ENCODE measurements at regions not wholly inside any gene's neighbourhood (a gene's known extent, or its start where the extent isn't known, plus 50 kb on each side); places are given as distances from the start of the nearest gene placed in this dataset.

GRCh38 chr13:42667638-42668037 lies 93.7 kb downstream of the TNFSF11 start:
- intact Hi-C loops (cut with micrococcal nuclease), result loop anchor here (10.0 kb wide), 1 partner anchor 1137 kb away; no protein-coding TSS in a partner anchor
- CTCF ChIA-PET, result no interaction called here

GRCh38 chr13:42671502-42671901 lies 97.5 kb downstream of the TNFSF11 start:
- H3K79me2 ChIP-seq (ENCODE audit: insufficient read depth, low read length), result no peaks in the 10 kb centered on the region
- no peaks in the 10 kb centered on the region for H3K4me1 ChIP-seq (ENCODE audit: control insufficient read depth in 1 of 2, insufficient read depth in 2 of 2, low read length in 2 of 2)
- no TSS peak for BruUV-seq (replicated peaks)
- ChIA-PET POLR2A (no interaction called here), CTCF (no interaction called here), RAD21 (ENCODE audit: low non-redundant PET in 1 of 2, low total read pairs in 2 of 2, uncharacterized antibody in 2 of 2, unreplicated experiment in 2 of 2) (no interaction called here)
- TF ChIP-seq FOSL1 (IDR thresholded peaks at IDR 0.05; ENCODE audit: low read depth) (no peak), CEBPB (IDR thresholded peaks at IDR 0.05; ENCODE audit: low read depth) (no peak), EZH2phosphoT487 (IDR thresholded peaks at IDR 0.05; ENCODE audit: borderline replicate concordance) (no peak), SIN3A (IDR thresholded peaks at IDR 0.05; ENCODE audit: low read depth) (no peak), EZH2 (IDR thresholded peaks at IDR 0.05) (no peak), EGR1 (IDR thresholded peaks at IDR 0.05; ENCODE audit: low read depth) (no peak), ATF3 (IDR thresholded peaks at IDR 0.05) (no peak), SRF (IDR thresholded peaks at IDR 0.05; ENCODE audit: low read depth) (no peak), POLR2AphosphoS5 (IDR thresholded peaks at IDR 0.05; ENCODE audit: low read depth, low read length) (no peak), TCF7L2 (IDR thresholded peaks at IDR 0.05; ENCODE audit: borderline replicate concordance, extremely low read depth, insufficient read depth, insufficient read length) (no peak), RAD21 (IDR thresholded peaks at IDR 0.05; ENCODE audit: low read depth) (no peak), POLR2A (IDR thresholded peaks at IDR 0.05; ENCODE audit: borderline replicate concordance, extremely low read depth, insufficient read depth, insufficient read length) (no peak), ZFX (IDR thresholded peaks at IDR 0.05) (no peak), ZNF274 (IDR thresholded peaks at IDR 0.05; ENCODE audit: low read depth, low read length) (no peak)
- TF ChIP-seq, protein P1, sequence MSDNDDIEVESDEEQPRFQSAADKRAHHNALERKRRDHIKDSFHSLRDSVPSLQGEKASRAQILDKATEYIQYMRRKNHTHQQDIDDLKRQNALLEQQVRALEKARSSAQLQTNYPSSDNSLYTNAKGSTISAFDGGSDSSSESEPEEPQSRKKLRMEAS (IDR thresholded peaks at IDR 0.05), result no peak
- H3K4me2 ChIP-seq (ENCODE audit: low read length), result no peak overlapping the region
- no peak for DNase-seq (ENCODE audit: low read depth, low spot score)
- no peaks in the 10 kb centered on the region for H3K9me2 ChIP-seq (ENCODE audit: insufficient read depth)
- H3K27me3 ChIP-seq (ENCODE audit: insufficient read depth, low read length), result peaks cover 22% of the 10 kb centered on the region
- H2AFZ ChIP-seq (ENCODE audit: low read depth, low read length, poor library complexity, severe bottlenecking), result no peak overlapping the region
- H3K36me3 ChIP-seq (ENCODE audit: control insufficient read depth in 1 of 2, insufficient read depth in 2 of 2, low read length in 2 of 2), result no peaks in the 10 kb centered on the region
- no peak overlapping the region for H3K9ac ChIP-seq (ENCODE audit: low read length)
- no peak for ATAC-seq
- intact Hi-C loops (cut with micrococcal nuclease), result no loop called here
- H3K27ac ChIP-seq (ENCODE audit: low read depth, low read length), result no peak overlapping the region
- no peaks in the 10 kb centered on the region for H3K9me3 ChIP-seq (ENCODE audit: control insufficient read depth in 1 of 2, insufficient read depth in 1 of 2, low read depth in 1 of 2, low read length in 2 of 2)
- H4K20me1 ChIP-seq (ENCODE audit: insufficient read depth), result no peaks in the 10 kb centered on the region
- H3K4me3 ChIP-seq (replicated peaks in 1 of 2; ENCODE audit: low read depth in 1 of 2, low read length in 2 of 2), result no peak overlapping the region

More at GRCh38 chr13:42667638-42668037, 93.7 kb downstream of the TNFSF11 start:
- Histone ChIP-seq H3K4me1 (ENCODE audit: control insufficient read depth in 1 of 2, insufficient read depth in 2 of 2, low read length in 2 of 2) (no peaks in the 10 kb centered on the region), H3K9me3 (ENCODE audit: control insufficient read depth in 1 of 2, insufficient read depth in 1 of 2, low read depth in 1 of 2, low read length in 2 of 2) (no peaks in the 10 kb centered on the region), H3K27ac (ENCODE audit: low read depth, low read length) (no peak overlapping the region), H3K27me3 (ENCODE audit: insufficient read depth, low read length) (peaks cover 32% of the 10 kb centered on the region), H3K36me3 (ENCODE audit: control insufficient read depth in 1 of 2, insufficient read depth in 2 of 2, low read length in 2 of 2) (no peaks in the 10 kb centered on the region), H2AFZ (ENCODE audit: low read depth, low read length, poor library complexity, severe bottlenecking) (no peak overlapping the region), H4K20me1 (ENCODE audit: insufficient read depth) (no peaks in the 10 kb centered on the region), H3K9ac (ENCODE audit: low read length) (no peak overlapping the region), H3K4me2 (ENCODE audit: low read length) (no peak overlapping the region), H3K79me2 (ENCODE audit: insufficient read depth, low read length) (no peaks in the 10 kb centered on the region), H3K9me2 (ENCODE audit: insufficient read depth) (no peaks in the 10 kb centered on the region), H3K4me3 (replicated peaks in 1 of 2; ENCODE audit: low read depth in 1 of 2, low read length in 2 of 2) (no peak overlapping the region)
- DNase-seq (ENCODE audit: low read depth, low spot score) (no peak), ATAC-seq (no peak)
- TF ChIP-seq ZFX (IDR thresholded peaks at IDR 0.05) (no peak), TCF7L2 (IDR thresholded peaks at IDR 0.05; ENCODE audit: borderline replicate concordance, extremely low read depth, insufficient read depth, insufficient read length) (no peak), JUND (IDR thresholded peaks at IDR 0.05) (no peak), ZNF274 (IDR thresholded peaks at IDR 0.05; ENCODE audit: low read depth, low read length) (no peak), EZH2phosphoT487 (IDR thresholded peaks at IDR 0.05; ENCODE audit: borderline replicate concordance) (no peak), SIN3A (IDR thresholded peaks at IDR 0.05; ENCODE audit: low read depth) (no peak), FOSL1 (IDR thresholded peaks at IDR 0.05; ENCODE audit: low read depth) (no peak), POLR2A (IDR thresholded peaks at IDR 0.05; ENCODE audit: borderline replicate concordance, extremely low read depth, insufficient read depth, insufficient read length) (no peak)
- ChIA-PET RAD21 (ENCODE audit: low non-redundant PET in 1 of 2, low total read pairs in 2 of 2, uncharacterized antibody in 2 of 2, unreplicated experiment in 2 of 2) (no interaction called here), POLR2A (no interaction called here)
- BruUV-seq (replicated peaks), result no TSS peak
